ENCODE measurements at regions not wholly inside any gene's neighbourhood (a gene's known extent, or its start where the extent isn't known, plus 50 kb on each side); places are given as distances from the start of the nearest gene placed in this dataset.
"Not testable (repeated sequence)": the region's sequence is repeated elsewhere in the genome, so short reads cannot be mapped to it uniquely, and the experiment has no call there.

DNA sequence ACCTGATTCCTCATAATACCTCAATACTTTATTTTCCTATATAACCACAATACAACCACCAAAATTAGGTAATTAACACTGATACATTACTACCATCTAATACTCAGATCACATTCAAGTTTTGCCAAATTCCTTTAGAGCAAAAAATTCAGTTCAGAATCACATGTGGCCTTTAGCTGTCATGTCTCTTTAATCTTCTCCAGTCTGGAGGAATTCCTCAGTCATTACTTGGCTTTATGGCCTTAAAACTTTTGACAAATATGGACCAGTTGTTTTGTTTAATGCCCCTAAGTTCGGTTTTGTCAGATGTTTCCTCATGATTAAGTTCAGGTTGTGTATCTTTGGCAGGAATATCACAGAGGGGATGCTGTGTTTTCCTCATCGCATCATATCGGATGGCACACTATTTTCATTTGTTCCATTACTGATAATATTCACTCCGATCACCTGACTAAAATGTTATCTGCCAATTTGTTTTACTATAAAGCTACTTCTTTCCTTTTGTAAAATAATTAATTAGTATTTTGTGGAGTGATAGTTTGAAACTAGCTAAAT is 51.2 kb upstream of the AKIRIN2 start:
- no peak for DNase-seq (ENCODE audit: low spot score in 2 of 2)
- H3K4me3 Mint-ChIP-seq, result no peak overlapping the region
- H3K9me3 Mint-ChIP-seq, result no peaks in the 10 kb centered on the region
- ATAC-seq (replicated peaks; ENCODE audit: extremely low read depth, poor library complexity, severe bottlenecking), result no peak
- no peaks in the 10 kb centered on the region for H3K27me3 Mint-ChIP-seq
- peaks cover 7% of the 10 kb centered on the region for H3K4me1 Mint-ChIP-seq
- H3K36me3 Mint-ChIP-seq (ENCODE audit: insufficient read depth), result peaks cover 3% of the 10 kb centered on the region
- no peak overlapping the region for H3K27ac Mint-ChIP-seq (ENCODE audit: low read depth)

DNA sequence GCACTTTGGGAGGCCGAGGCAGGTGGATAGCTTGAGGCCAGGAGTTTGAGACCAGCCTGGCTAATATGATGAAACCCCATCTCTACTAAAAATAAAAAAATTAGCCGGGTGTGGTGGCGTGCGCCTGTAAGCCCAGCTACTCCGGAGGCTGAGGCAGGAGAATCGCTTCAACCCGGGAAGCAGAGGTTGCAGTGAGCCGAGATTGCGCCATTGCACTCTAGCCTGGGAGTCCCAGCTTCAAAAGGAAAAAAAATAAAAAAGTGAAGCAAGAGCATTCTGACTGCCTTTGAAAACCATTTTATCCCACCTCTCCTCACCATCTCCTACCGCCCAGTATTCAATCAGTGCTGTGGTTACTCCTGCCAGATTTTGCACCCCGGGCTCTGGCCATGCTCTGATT is 50.5 kb upstream of the AKIRIN2 start:
- not testable (repeated sequence) for H3K36me3 Mint-ChIP-seq (ENCODE audit: insufficient read depth); H3K4me3 Mint-ChIP-seq; H3K27ac Mint-ChIP-seq (ENCODE audit: low read depth); DNase-seq (ENCODE audit: low spot score in 2 of 2); H3K27me3 Mint-ChIP-seq; H3K4me1 Mint-ChIP-seq; H3K9me3 Mint-ChIP-seq; ATAC-seq (replicated peaks; ENCODE audit: extremely low read depth, poor library complexity, severe bottlenecking)

All from central memory CD8-positive, alpha-beta T cell (primary cell).